ENCODE measurements at regions not wholly inside any gene's neighbourhood (a gene's known extent, or its start where the extent isn't known, plus 50 kb on each side); places are given as distances from the start of the nearest gene placed in this dataset.

- Histone ChIP-seq H3K4me1 (ENCODE audit: control insufficient read depth in 1 of 2, insufficient read depth in 1 of 2, low read depth in 1 of 2, low read length in 1 of 2) (no peaks in the 10 kb centered on the region), H3K36me3 (no peaks in the 10 kb centered on the region), H3K4me3 (ENCODE audit: low read depth in 1 of 2, low read length in 1 of 2) (no peak overlapping the region), H3K27ac (no peak overlapping the region), H3K27me3 (no peaks in the 10 kb centered on the region), H3K9me3 (no peaks in the 10 kb centered on the region)
- TF ChIP-seq CTCF (IDR thresholded peaks at IDR 0.05) = no peak
Measured at GRCh38 chr1:238783633-238784032, 602.7 kb upstream of the CHRM3 start.

DNA sequence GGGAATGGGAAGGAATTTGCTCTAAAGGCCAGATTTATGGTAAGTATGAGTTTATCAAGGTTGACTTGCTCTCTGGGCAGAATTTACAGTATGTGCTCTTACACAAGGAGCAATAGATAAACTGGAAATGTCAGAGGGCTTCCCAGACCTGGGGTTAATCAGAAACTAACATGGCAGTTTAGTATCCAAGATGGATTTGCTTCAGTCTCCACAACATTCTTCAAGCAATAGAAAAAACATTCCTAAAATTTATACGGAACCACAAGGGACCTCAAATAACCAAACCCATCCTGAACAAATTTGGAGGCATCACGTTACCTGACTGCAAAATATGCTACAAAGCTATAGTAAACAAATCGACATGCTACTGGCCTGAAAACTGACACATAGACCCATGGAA, 606.7 kb upstream of the CHRM3 start:
- no peak for TF ChIP-seq CTCF (IDR thresholded peaks at IDR 0.05)
- Histone ChIP-seq H3K27me3 (no peaks in the 10 kb centered on the region), H3K4me3 (ENCODE audit: low read depth in 1 of 2, low read length in 1 of 2) (no peak overlapping the region), H3K4me1 (ENCODE audit: control insufficient read depth in 1 of 2, insufficient read depth in 1 of 2, low read depth in 1 of 2, low read length in 1 of 2) (no peaks in the 10 kb centered on the region), H3K27ac (no peak overlapping the region), H3K9me3 (no peaks in the 10 kb centered on the region), H3K36me3 (no peaks in the 10 kb centered on the region)

DNA sequence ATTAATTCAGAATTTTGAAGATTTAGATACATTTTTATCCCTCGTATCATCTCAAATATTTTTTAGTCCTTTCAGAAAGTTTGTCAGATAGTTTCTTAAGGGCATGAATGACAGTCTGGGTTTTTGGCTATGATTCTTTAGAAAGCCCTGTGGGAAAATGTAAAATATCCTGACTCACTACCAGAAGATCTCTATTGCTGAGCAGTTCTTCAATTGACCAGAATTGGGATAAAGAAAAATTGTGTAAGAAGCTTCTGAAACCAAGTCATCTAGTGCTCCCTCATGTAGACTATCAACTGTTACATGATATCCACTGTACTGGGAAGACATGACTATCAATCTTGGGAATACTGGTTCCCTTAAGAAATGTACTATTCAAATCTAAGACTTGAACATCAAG, 608.3 kb upstream of the CHRM3 start:
- H3K27me3 ChIP-seq = no peaks in the 10 kb centered on the region
- TF ChIP-seq CTCF (IDR thresholded peaks at IDR 0.05) = no peak
- no peaks in the 10 kb centered on the region for H3K36me3 ChIP-seq
- H3K27ac ChIP-seq = no peak overlapping the region
- H3K9me3 ChIP-seq = no peaks in the 10 kb centered on the region
- no peaks in the 10 kb centered on the region for H3K4me1 ChIP-seq (ENCODE audit: control insufficient read depth in 1 of 2, insufficient read depth in 1 of 2, low read depth in 1 of 2, low read length in 1 of 2)
- H3K4me3 ChIP-seq (ENCODE audit: low read depth in 1 of 2, low read length in 1 of 2) = no peak overlapping the region

- no peaks in the 10 kb centered on the region for H3K4me1 ChIP-seq (ENCODE audit: control insufficient read depth in 1 of 2, insufficient read depth in 1 of 2, low read depth in 1 of 2, low read length in 1 of 2)
Measured at GRCh38 chr1:238777551-238777950, 608.8 kb upstream of the CHRM3 start.

DNA sequence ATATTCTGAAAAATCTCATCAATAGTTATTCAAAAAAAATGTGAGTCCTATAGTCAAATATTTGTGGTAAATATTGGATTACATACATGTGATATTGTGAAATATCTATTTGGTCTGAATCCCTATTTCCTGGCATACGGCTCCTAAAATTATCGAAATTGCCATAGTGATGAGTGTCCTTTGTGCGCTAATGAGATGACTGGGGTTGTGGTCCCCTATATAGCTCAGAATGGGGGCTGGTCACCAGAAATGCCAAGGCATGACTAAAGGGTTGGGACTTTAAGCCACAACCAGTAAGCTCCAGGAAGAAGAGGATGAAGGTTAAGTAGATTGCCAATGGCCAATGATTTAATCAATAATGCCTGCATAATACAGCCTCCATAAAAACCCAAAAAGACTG, 610.2 kb upstream of the CHRM3 start:
- Histone ChIP-seq H3K4me1 (ENCODE audit: control insufficient read depth in 1 of 2, insufficient read depth in 1 of 2, low read depth in 1 of 2, low read length in 1 of 2) (no peaks in the 10 kb centered on the region), H3K27me3 (no peaks in the 10 kb centered on the region), H3K4me3 (ENCODE audit: low read depth in 1 of 2, low read length in 1 of 2) (no peak overlapping the region), H3K9me3 (no peaks in the 10 kb centered on the region), H3K27ac (no peak overlapping the region), H3K36me3 (no peaks in the 10 kb centered on the region)
- no peak for TF ChIP-seq CTCF (IDR thresholded peaks at IDR 0.05)

More at GRCh38 chr1:238777551-238777950, 608.8 kb upstream of the CHRM3 start:
- Histone ChIP-seq H3K9me3 (no peaks in the 10 kb centered on the region), H3K27ac (no peak overlapping the region), H3K27me3 (no peaks in the 10 kb centered on the region), H3K36me3 (no peaks in the 10 kb centered on the region), H3K4me3 (ENCODE audit: low read depth in 1 of 2, low read length in 1 of 2) (no peak overlapping the region)
- no peak for TF ChIP-seq CTCF (IDR thresholded peaks at IDR 0.05)

DNA sequence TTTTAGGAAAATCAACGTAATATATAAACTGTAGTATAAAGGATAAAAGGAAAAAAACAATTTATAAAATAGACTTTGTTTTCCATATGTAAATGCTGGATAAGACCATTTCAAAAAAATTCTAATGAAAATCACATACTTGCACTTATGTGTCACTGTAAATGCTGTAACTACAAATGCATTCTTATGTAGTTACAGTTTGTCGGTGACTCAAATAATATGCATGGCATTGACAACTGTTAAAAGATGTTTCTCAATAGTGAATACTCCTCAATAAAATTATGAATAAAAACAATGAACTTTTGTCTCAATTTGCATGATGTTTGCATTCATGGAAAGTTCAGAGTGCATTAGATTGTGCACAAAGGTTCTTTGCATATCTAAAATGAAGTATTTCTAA, 614.0 kb upstream of the CHRM3 start:
- no peaks in the 10 kb centered on the region for H3K9me3 ChIP-seq
- H3K36me3 ChIP-seq = no peaks in the 10 kb centered on the region
- H3K4me3 ChIP-seq (ENCODE audit: low read depth in 1 of 2, low read length in 1 of 2) = no peak overlapping the region
- H3K27me3 ChIP-seq = no peaks in the 10 kb centered on the region
- no peak for TF ChIP-seq CTCF (IDR thresholded peaks at IDR 0.05)
- no peak overlapping the region for H3K27ac ChIP-seq
- no peaks in the 10 kb centered on the region for H3K4me1 ChIP-seq (ENCODE audit: control insufficient read depth in 1 of 2, insufficient read depth in 1 of 2, low read depth in 1 of 2, low read length in 1 of 2)

All from neutrophil (primary cell).